ENCODE measurements at regions not wholly inside any gene's neighbourhood (a gene's known extent, or its start where the extent isn't known, plus 50 kb on each side); places are given as distances from the start of the nearest gene placed in this dataset.

DNA sequence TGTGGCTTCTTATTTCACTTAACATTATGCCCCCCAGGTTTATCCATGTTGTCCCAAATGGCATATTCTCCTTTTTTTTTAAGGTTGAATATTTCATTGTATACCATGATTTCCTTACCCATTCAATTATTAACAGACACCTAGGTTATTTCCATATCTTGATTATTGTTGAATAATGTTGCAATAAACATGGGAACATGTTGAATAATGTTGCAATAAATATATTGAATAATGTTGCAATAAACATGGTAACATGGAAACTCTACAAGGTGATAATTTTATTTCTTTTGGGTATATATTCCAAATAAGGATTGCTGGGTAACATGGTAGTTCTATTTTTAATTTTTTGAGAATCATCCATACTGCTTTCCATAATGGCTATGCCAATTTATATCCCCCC is 648.1 kb downstream of the MMUT start:
- TF ChIP-seq SUZ12 (IDR thresholded peaks at IDR 0.05; ENCODE audit: extremely low read depth, insufficient read depth, insufficient read length) (no peak), ZNF274 (IDR thresholded peaks at IDR 0.05; ENCODE audit: low read depth, low read length) (no peak), YY1 (IDR thresholded peaks at IDR 0.05; ENCODE audit: insufficient read depth, insufficient read length) (no peak)

All from NT2/D1 (cell line).